ENCODE measurements at regions not wholly inside any gene's neighbourhood (a gene's known extent, or its start where the extent isn't known, plus 50 kb on each side); places are given as distances from the start of the nearest gene placed in this dataset.

DNA sequence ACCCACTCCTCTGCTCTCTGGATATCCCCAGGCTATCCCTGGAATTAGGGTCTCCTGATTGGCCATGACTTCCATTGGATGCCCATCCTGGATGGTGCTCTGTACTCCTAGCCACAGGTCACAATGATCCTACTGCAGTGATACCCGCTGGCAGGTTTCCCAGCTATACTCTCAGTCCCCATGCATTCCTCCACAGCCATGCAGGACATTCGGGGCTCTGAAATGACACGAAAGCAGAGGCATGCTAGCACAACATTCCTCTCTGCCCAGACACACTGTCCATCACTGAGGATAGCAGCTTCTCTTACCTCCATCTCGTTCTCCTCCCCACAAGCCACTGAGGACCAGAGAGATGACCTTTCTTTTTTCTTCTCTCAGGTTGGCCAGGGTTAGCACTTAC lies 51.7 kb upstream of the SPATS2L start:
- no peak overlapping the region for H3K4me2 ChIP-seq (ENCODE audit: low read length)
- no peaks in the 10 kb centered on the region for H3K9me2 ChIP-seq (ENCODE audit: insufficient read depth, low read length)
- no peak overlapping the region for H3K4me3 ChIP-seq (ENCODE audit: low read length)
- no peaks in the 10 kb centered on the region for H3K9me3 ChIP-seq (ENCODE audit: low read length)
- H3K27ac ChIP-seq (ENCODE audit: low read length): no peak overlapping the region
- no peak for TF ChIP-seq REST (IDR thresholded peaks at IDR 0.05; ENCODE audit: borderline replicate concordance)
- TF ChIP-seq SMC3 (conservative IDR thresholded peaks at IDR 0.05; ENCODE audit: poor library complexity): no peak
- TF ChIP-seq EZH2 (IDR thresholded peaks at IDR 0.05; ENCODE audit: borderline replicate concordance, insufficient read depth, low read length, poor library complexity, severe bottlenecking): no peak
- TF ChIP-seq EP300 (conservative IDR thresholded peaks at IDR 0.05; ENCODE audit: poor library complexity, severe bottlenecking): no peak
- TF ChIP-seq TAF1 (IDR thresholded peaks at IDR 0.05; ENCODE audit: low read depth): no peak
- no peak for TF ChIP-seq POLR2AphosphoS5 (IDR thresholded peaks at IDR 0.05)
- TF ChIP-seq MXI1 (conservative IDR thresholded peaks at IDR 0.05; ENCODE audit: poor library complexity, severe bottlenecking): no peak
- no peak for TF ChIP-seq CTCF (IDR thresholded peaks at IDR 0.05; ENCODE audit: poor library complexity, severe bottlenecking)
- TF ChIP-seq RAD21 (conservative IDR thresholded peaks at IDR 0.05): no peak
- H3K36me3 ChIP-seq (ENCODE audit: insufficient read depth, low read length): no peaks in the 10 kb centered on the region
- no peaks in the 10 kb centered on the region for H3K79me2 ChIP-seq (replicated peaks; ENCODE audit: insufficient read depth, low read length)
- no peak overlapping the region for H2AFZ ChIP-seq (ENCODE audit: low read depth, low read length)
- H3F3A ChIP-seq (ENCODE audit: insufficient read depth, low read length, poor library complexity, severe bottlenecking): no peaks in the 10 kb centered on the region
- H4K20me1 ChIP-seq (ENCODE audit: insufficient read depth): no peaks in the 10 kb centered on the region
- H3K27me3 ChIP-seq (ENCODE audit: insufficient read depth, low read depth, low read length): no peaks in the 10 kb centered on the region
- H3K9ac ChIP-seq (ENCODE audit: low read length): no peak overlapping the region

DNA sequence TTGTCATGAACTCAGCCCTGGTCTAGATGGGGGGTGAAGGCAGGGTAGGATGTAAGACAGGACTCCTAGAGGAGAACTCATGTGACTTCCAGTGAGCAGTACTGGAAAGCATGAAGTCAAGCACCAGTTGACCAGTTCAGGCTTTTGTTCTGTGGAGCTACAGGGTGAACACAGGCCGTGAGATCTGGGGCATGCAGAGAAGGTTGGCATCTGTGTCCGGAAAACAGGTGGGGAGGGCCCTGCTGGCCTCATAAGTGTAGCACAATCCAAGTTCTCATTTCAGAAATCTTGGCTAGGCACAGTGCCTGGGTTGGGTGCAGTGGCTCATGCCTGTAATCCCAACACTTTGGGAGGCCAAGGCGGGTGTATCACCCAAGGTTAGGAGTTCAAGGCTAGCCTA lies 50.9 kb upstream of the SPATS2L start:
- Histone ChIP-seq H4K20me1 (ENCODE audit: insufficient read depth) (no peaks in the 10 kb centered on the region), H3K4me2 (ENCODE audit: low read length) (no peak overlapping the region), H3K27me3 (ENCODE audit: insufficient read depth, low read depth, low read length) (no peaks in the 10 kb centered on the region), H3K4me3 (ENCODE audit: low read length) (no peak overlapping the region), H3K9ac (ENCODE audit: low read length) (no peak overlapping the region), H3F3A (ENCODE audit: insufficient read depth, low read length, poor library complexity, severe bottlenecking) (no peaks in the 10 kb centered on the region), H3K79me2 (replicated peaks; ENCODE audit: insufficient read depth, low read length) (no peaks in the 10 kb centered on the region), H3K9me2 (ENCODE audit: insufficient read depth, low read length) (no peaks in the 10 kb centered on the region), H2AFZ (ENCODE audit: low read depth, low read length) (no peak overlapping the region), H3K9me3 (ENCODE audit: low read length) (no peaks in the 10 kb centered on the region), H3K36me3 (ENCODE audit: insufficient read depth, low read length) (no peaks in the 10 kb centered on the region), H3K27ac (ENCODE audit: low read length) (no peak overlapping the region)
- no peak for TF ChIP-seq EZH2 (IDR thresholded peaks at IDR 0.05; ENCODE audit: borderline replicate concordance, insufficient read depth, low read length, poor library complexity, severe bottlenecking)

All from neural cell (in vitro differentiated cells).